HG02571 (cell line): ENCODE measurements at regions not wholly inside any gene's neighbourhood (a gene's known extent, or its start where the extent isn't known, plus 50 kb on each side); places are given as distances from the start of the nearest gene placed in this dataset.
"Not testable (repeated sequence)": the region's sequence is repeated elsewhere in the genome, so short reads cannot be mapped to it uniquely, and the experiment has no call there.

ENCODE experiments used
- ATAC-seq: cut with Tn5 transposase; IDR thresholded peaks from one replicate; pipeline ENCODE4 v1.9.1; 2021; ENCODE audit warnings: mild to moderate bottlenecking, moderate library complexity; ENCODE audit not compliant: unreplicated experiment

DNA sequence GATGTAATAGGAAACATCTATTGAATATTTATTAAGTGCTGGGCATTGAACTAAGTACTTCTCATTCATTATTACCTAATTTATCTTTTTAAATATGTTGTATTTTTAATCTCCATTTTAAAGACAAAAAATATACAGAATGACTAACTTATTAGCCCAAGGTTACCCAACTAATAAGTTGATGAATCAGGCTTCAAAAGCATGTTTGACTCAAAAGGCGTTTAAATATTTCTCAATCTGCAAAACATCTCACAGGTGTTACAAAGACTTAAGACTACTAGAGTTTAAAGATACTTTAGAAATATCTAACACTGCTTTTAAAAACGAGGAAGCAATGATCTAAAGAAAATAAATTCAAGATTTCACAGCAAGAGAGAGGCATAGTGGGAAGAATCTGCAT, 457.4 kb upstream of the DCN start:
- no peak for ATAC-seq

DNA sequence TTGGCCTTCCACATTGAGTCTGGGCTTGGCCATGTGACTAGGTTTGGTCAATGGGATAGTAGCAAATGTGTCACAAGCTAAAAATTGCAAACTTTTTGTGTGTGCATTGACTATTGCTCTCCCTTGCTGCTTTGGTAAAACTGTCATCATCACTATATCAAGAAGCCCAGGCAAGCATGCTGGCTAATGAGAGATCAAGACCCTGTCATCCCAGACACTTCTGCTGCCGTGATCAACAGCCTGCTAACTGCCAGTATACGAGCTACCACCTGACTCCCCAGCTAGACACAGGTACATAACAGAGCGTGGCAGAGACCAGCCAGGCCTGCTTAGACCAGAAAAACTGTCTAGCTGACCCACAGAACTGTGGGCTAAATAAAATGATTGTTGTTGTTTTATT, 456.7 kb upstream of the DCN start:
- ATAC-seq = no peak

DNA sequence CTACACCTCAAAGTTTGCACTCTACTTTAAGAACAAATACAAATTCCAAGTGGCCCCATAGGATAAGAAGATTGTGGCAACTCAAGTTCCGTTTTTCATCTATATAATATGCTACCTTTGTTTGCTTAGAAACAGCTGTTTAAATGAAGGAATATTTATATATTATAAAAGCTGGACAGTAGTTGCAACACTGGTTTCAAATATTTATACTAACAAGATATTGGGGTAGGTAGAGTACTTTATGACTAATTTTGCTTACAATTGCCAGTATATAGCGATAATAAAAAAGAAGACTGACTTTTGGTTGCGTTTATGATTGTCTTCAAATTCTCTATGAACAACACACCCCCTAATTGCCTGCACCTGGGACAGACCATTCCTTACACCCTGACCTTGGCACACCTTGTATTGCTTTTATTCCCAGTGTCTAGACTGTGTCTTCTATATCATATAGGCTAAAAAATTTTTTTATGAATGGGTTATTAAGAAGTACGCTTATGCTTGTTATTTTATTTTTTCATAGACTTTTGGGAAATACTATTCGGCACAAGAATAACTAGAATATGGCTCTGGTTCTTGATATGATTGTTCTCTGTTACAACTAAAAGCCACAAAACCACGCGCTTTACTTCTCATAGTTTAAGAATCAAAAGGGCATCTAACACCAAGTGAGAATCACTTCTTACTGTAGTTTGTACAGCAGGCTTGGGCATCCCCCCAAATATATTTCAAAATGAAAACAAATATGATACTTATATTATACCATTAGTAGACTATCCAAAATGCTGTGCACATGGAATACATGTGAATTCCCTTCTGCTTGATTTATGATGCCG, 455.4 kb upstream of the DCN start:
- ATAC-seq = no peak

DNA sequence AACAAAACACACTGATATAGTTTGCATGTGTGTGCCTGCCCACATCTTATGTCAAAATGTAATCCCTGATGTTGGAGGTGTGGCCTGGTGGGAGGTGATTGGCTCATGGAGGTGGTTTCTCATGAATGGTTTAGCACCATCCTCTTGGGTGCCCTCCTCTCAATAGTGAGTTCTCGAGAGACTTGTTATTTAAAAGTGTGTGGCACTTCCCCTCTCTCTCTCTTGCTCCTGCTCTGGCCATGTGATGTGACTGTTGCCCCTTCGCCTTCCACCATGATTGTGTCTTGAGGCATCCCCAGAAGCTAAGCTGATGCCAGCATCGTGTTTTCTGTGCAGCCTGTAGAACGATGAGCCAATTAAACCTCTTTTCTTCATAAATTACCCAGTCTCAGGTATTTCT, 454.1 kb upstream of the DCN start:
- no peak for ATAC-seq

DNA sequence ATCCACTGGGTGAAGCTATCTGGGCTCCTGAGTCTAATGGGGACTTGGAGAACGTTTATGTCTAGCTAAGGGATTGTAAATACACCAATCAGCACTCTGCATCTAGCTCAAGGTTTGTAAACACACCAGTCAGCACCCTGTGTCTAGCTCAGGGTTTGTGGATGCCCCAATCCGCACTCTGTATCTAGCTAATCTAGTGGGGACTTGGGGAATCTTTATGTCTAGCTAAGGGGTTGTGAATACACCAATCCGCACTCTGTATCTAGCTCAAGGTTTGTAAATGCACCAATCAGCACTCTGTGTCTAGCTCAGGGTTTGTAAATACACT, 451.7 kb upstream of the DCN start:
- not testable (repeated sequence) for ATAC-seq

DNA sequence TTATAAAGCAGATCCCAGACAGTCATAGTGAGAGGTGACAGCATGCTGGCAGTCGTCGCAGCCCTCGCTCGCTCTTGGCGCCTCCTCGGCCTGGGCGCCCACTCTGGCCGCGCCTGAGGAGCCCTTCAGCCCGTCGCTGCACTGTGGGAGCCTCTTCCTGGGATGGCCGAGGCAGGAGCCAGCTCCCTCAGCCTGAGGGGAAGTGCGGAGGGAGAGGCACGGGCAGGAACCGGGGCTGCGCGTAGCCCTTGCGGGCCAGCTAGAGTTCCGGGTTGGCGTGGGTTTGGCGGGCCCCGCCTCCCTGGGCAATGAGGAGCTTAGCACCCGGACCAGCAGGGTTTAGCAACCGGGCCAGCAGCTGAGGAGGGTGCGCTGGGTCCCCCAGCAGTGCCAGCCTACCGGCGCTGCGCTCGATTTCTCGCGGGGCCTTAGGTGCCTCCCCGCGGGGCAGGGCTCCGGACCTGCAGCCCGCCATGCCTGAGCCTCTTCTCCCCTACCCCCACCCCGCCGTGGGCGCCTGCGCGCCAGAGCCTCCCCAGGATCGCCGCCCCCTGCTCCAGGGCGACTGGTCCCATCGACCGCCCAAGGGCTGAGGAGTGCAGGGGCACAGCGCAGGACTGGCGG, 451.2 kb upstream of the DCN start:
- ATAC-seq = no peak

DNA sequence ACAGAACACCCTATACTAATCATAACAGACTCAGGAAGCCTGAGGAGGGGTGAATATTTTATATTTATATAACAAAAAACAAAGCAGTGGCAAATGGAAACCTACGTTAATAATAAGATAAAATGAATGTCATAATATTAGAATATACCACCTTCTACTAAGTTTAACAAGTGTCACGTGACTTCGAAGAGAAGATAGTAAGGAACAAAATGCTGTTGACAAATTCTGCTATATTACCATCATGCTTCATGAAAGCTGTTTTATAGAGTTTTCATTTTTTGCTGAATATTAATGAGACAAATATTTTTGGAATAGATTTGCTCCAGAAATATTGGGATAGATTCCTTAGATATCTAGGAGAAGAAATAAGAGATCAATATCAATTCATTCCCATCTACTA, 450.6 kb upstream of the DCN start:
- no peak for ATAC-seq

DNA sequence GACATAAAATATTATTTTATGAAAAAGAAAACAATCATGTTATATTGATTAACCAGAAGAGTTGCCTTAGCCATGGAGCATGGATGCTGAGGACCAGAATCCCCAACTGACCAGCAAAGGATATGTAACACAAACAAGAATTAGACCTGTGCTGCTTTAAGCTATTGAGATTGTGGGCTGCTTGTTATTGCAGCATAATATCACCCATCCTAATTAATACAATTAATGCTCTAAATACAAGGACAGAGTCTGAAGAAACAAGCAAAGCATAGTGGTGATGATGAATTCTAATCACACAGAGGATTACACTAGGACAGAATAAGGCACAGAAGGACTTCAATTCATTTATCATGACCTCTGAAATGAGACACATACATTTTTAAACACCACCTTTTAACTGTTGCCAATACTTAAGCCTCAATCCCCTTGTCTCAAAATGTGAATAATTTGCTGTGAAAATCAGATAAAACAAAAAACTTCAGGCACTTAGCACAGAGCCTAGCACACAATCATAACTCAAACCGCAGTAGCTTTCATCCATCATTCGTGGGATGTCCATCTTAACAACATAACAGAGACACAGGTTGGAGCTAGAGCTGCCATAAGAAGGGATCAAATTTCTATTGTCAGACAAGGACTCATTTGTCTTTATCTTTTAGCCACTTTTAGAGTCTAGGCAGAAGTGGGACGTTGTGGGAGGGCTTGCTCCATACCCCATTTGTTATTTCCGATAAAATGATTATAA, 449.6 kb upstream of the DCN start:
- ATAC-seq = no peak

DNA sequence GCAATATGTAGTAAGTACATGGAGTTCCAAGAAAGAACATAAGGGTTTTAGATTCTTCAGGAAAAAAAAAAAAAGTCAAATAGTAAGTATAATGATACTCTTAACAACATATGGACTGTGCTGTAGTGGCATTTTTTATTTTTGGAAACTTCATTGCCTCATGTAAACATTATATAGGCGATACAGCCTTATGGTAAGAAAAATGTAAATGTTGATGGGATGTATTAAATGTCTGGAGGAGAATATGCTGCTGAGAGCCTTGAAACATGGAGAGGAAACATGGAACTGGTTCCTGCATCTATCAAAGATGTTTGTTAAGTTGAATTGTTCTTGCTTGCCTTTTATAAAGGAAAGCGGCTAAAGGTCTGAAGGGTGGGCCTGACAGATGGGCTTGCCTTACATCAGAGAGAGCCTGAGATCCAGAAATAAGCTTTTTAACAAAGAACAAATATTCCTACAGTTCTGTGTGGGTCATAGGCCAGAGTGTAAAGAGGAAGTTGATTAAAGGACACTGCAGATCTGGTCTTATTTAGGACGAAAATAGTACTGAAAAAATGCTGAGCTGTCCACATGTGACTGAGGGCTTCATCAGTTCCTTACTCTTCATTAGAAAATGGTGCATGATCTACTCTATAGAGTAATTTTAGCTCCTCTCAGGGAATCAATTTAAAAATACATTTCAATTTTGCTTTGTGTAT, 448.1 kb upstream of the DCN start:
- ATAC-seq = no peak

DNA sequence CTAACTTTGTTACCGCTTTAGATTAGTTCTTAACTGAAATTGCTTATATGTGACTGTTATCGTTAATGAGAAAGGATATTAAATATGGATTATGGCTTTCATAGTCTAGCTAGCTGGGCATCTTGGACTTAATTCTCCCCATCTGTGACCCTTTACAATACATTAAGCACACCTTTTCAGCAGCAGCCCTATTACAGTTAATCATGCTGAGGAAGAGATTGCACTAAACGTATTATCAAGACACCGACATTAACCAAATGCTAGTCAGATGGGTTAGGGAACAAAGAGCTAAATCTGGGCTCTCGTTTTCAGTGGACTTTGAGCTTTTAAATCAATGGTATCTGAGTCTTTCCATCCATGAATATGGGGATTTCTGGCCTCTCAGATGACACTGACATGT, 447.5 kb upstream of the DCN start:
- no peak for ATAC-seq

DNA sequence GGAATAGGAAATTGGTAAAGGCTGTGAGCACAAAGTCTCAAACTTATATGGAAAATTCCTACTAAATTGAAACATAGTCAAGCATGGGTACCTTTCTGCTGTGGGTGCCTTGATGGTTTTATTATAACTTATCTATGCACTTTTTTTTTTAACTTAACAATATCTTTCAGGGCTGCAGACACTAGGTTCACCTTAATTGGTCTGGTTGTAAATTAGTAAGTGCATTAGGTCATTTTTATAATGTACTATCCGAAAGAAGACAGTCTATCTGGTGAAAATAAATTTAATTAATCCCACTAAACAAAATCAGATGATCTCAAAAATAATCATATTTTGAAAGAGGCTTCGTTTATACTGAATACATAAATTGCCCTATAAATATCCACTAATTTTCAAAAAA, 446.8 kb upstream of the DCN start:
- no peak for ATAC-seq

DNA sequence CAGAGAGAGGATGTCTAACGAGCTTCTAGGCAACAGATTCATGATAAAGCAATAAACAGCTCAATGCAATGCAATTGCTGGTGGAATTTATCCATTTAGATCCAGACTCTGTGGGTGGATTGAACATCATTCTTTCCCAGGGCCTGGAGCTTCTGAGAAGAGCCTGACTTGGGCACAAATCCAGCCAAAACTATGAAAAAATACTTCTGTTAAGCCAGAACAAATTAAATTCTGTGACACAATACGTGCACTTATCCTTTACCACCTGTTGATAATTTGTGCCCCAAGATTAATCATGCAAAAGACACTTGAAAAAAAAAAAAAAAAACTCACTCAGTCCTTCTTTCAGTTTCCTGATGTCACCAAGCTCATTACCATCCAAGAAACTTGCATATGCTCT, 446.0 kb upstream of the DCN start:
- ATAC-seq = no peak

DNA sequence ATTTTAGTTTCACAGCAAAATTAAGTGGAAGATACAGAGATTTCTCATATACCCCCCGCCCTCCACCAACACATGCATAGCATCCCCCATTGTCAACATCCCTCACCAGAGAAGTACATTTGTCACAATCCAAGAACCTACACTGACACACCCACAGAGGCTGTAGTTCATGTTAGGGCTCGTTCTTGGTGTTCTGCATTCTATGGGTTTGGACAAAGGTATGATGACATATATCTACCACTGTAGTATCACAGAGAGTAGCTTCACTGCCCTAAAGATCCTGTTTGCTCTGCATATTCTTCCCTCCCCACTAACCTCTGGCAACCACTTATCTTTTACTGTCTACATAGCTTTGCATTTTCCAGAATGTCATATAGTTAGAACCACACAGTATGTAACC, 444.6 kb upstream of the DCN start:
- ATAC-seq = no peak

DNA sequence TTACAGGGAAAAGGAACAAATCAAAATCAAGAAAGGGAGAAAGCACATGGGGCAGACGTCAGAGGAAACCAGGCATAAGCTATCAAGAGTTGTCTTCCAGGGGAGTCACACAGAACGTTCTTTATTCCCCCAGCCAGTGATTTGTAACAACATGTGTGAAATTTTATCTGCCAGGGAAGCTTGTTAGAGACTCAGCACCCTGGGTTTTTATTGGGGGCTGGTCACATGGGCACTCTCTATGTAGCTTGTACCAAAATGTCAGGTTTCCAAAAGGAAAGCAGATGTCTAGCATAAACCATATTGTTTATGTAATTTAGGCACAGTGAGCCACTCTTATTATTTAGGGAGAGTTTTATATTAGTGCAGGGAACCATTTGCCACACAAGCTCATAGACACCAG, 440.4 kb upstream of the DCN start:
- no peak for ATAC-seq

DNA sequence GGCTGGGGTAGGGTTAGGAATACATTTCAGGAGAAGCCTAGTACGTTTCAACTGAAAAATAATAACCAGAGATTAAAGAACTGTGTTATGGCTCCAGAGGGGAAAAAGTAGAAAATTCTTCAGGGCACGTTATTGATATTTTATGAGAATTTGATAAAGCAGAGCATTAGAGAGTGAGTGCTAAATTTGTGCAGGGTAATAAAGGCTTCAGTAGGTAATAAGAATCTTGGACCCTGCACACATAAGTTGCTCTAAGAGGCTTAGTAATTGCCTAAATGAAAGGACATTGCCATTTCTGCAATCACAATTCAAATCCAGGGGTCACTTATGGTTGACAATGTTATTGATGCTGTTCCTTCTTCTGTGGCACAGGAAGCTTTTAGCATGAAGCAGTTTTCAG, 439.4 kb upstream of the DCN start:
- ATAC-seq = no peak

DNA sequence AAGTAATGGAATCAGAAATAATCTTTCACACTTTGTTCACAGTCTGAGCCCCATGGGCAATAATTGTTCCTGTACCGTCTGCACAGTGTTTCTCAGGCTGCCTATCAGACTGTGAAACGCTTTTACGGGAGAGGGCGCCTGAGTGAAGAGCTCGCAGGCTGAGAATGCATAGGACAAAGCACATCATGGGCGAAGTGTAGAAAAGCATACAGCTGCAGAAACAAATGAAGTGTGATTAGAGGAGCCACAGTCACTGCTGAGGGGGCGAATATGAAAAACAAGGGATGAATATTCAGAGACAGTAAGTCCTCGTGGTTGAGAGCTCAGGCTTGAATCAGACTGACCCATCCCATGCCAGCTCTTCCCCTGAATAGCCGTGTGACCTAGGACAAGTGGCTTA, 438.4 kb upstream of the DCN start:
- ATAC-seq = no peak

DNA sequence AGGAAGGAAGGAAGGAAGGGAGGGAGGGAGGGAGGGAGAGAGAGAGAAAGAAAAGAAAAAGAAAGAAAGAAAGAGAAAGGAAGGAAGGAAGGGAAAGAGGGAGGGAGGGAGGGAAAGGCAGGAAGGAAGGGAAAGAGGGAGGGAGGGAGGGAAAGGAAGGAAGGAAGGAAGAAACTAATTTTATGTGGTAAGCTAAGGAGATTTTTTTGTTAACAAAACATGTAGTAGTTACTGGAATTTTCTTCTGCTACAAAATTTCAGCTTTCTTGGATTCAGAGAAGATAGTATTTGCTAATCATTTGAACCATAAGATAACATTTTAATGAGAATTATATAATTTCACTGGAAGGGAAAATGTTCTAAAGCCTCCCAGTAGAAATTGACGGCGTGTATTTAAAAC, 437.8 kb upstream of the DCN start:
- ATAC-seq = no peak

DNA sequence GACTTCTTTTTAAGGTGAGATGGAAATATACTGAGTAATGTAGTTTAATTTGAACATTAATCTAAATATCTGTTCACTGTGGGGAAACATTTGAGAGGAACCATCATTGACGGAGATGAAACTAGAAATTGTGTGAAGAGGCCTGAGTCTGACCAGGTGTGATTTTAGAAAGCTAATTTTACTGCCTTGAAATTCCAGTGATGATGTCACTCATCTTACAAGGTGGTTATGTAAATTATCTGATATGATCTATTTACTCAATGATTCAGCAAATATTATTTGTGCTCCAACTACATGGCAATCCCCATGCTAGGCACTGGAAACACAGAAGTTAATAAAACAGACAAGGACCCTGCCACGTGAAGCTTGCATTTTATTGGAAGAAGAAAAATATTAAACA, 435.7 kb upstream of the DCN start:
- ATAC-seq = no peak

DNA sequence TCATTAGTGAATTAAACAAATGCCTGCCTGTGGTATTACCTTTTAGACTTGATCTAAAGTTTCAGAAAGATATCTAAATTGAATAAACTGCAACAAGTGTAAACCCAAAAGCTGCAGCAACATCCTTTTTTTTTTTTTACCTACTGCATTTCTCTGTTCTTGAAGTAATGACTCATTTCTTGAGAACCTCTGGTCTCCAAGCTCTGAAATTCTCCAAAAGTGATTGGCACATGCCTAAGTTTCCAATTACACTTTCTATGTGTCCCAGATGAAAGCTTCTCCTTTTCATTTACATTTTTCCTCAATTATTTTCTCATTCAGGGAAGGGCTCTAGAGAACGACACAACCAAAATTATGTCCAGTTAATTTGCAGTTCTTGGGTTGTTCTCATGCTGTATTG, 435.2 kb upstream of the DCN start:
- ATAC-seq = no peak

DNA sequence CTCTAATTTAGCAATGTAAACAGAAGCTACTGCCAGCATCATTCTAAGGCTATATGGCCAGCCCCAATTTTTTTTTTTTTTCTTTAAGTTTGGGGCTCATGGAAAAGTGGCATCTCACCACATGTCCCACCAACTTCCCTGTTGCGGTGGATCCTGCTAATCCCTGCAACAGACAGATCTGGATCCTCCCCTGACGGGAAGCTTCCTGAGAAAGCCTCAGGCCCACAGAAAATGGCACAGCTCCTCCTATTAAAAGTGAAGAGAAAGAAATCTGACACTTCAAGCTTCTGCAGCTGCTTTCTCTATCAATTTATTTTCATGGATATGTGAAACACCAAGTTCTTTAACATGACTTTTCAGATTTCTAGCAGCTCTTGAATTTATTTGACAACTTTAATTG, 433.8 kb upstream of the DCN start:
- no peak for ATAC-seq

DNA sequence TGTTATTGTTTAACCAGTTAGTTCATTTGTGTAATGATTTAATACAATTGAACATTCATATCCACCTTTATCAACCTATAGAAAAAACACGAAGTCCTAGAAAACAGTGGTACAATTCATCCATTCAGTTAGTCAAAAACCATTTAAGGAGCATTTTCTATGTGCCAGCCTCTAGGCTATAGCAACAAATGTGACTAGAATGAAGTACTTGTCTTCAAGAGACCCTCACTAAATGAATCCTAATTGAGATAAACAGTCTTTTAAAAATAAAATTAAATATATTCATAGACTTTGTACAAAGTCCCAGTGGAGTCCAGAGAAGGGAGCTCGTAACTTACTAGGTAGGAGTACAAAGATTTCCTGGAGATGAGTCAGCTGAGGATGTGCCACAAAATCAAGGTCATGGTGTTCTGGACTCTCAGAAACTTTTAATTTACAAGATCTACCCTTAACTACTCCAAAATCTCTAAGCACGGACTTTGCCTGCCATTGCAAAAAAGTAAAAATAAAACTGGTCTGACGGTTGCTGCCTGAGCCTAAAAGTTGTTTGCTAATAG, 430.7 kb upstream of the DCN start:
- ATAC-seq = no peak
